Upper lobe of left lung (tissue), 4 donors: ENCODE measurements at regions not wholly inside any gene's neighbourhood (a gene's known extent, or its start where the extent isn't known, plus 50 kb on each side); places are given as distances from the start of the nearest gene placed in this dataset.

Experiments
- POLR2A ChIP-seq, 4 donors: fragments of 450-650 bp; IDR thresholded peaks; one replicate each; pipeline ENCODE4 v1.5.1; 2016 to 2017; ENCODE audit warnings: antibody characterized with exemption in 4 of 4, mild to moderate bottlenecking in 2 of 4
- TF ChIP-seq, protein P1 (sequence below), 6 experiments: fragments of 450-650 bp in 4 of 6; fragments of 200-600 bp in 2 of 6; sonication (generic) in 2 of 6; IDR thresholded peaks; one replicate each; pipeline ENCODE4 v1.5.1; 2016 to 2019; ENCODE audit warnings: antibody characterized with exemption in 6 of 6

DNA sequence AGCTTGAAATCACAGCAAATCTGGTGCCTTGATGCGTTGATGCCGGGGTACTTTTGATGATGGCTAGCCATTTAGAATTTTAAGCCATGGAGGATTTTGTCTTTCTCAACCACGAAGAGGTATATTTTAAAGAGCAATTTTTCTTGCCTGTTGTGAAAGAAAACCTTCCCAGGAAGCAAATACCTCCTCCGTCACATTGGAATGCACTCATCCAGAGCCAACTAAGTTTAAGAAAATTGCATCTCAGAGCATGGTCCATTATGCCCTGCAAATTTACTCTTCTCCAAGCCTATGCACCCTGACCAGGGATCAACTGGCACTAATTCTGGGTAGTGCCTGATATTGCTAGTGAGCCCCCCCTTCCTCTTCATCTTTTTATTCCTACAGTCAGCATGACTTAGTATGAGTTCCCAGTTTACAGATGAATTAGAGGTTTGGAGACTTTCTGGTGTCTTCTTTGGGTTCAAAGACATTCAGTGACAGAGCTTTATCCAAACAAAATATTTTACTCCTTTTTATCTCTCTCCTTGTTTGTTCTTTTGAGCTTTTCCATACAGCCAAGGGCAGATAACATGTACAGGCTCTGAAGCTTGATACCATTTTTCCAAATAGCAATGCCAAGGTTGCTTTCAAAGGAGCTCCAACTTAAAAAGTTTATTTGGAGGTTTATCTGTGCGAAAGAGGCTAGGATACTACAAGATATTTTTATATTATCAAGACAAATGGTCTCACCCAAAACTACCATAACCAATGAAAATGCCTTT lies 56.6 kb upstream of the ANK3 start:
- TF ChIP-seq, protein P1, sequence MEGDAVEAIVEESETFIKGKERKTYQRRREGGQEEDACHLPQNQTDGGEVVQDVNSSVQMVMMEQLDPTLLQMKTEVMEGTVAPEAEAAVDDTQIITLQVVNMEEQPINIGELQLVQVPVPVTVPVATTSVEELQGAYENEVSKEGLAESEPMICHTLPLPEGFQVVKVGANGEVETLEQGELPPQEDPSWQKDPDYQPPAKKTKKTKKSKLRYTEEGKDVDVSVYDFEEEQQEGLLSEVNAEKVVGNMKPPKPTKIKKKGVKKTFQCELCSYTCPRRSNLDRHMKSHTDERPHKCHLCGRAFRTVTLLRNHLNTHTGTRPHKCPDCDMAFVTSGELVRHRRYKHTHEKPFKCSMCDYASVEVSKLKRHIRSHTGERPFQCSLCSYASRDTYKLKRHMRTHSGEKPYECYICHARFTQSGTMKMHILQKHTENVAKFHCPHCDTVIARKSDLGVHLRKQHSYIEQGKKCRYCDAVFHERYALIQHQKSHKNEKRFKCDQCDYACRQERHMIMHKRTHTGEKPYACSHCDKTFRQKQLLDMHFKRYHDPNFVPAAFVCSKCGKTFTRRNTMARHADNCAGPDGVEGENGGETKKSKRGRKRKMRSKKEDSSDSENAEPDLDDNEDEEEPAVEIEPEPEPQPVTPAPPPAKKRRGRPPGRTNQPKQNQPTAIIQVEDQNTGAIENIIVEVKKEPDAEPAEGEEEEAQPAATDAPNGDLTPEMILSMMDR (IDR thresholded peaks at IDR 0.05) = no peak
- no peak for TF ChIP-seq POLR2A (IDR thresholded peaks at IDR 0.05)
